HG02571 (cell line): ENCODE measurements at regions not wholly inside any gene's neighbourhood (a gene's known extent, or its start where the extent isn't known, plus 50 kb on each side); places are given as distances from the start of the nearest gene placed in this dataset.
"Not testable (repeated sequence)": the region's sequence is repeated elsewhere in the genome, so short reads cannot be mapped to it uniquely, and the experiment has no call there.

Experiments used
- ATAC-seq: cut with Tn5 transposase; IDR thresholded peaks from one replicate; pipeline ENCODE4 v1.9.1; 2021; ENCODE audit warnings: mild to moderate bottlenecking, moderate library complexity; ENCODE audit not compliant: unreplicated experiment

DNA sequence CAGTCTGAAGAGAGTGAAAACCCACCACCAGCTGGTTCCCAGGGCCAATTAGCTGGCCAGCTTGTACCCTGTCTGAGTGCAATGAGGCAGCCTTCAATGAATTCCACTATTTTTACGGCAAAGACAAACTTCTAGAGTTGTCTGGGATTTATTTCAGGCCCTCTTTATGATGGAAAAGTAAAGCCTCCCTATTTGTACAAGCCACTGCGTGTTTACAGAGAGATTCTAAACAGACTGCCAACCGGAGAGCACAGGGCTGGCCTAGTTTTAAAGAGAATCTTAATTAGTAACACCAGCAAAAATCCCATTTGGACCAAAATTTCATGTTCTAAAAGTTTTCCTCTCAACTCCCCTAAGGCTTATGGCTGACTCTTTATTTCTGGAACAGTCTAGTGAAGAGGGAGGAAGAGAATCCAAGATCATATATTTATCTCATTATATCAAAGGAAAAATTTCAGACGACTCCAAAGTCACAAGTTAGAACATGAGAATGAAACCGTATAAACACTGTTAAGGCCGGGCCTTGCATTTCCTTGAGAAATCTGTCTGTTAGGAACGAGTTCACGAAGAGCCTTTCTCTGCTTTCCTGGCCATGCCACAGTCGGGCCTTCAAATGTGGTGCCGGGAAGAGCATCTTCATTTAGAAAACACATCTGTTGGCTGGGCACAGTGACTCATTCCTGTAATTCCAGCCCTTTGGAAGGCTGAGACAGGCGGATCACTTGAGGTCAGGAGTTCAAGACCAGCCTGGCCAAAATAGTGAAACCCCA lies 724.6 kb upstream of the NRP1 start:
- no peak for ATAC-seq

DNA sequence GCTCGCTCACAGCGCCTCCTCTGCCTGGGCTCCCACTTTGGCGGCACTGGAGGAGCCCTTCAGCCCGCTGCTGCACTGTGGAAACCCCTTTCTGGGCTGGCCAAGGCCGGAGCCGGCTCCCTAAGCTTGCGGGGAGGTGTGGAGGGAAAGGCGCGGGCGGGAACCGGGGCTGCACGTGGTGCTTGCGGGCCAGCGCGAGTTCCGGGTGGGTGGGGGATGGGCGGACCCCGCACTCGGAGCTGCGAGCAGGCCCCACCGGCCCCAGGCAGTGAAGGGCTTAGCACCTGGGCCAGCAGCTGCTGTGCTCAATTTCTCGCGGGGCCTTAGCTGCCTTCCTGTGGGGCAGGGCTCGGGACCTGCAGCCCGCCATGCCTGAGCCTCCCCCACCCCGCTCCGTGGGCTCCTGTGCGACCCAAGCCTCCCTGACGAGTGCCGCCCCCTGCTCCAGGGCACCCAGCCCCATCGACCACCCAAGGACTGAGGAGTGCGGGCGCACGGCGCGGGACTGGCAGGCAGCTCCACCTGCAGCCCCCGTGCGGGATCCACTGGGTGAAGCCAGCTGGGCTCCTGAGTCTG lies 721.0 kb upstream of the NRP1 start:
- not testable (repeated sequence) for ATAC-seq

DNA sequence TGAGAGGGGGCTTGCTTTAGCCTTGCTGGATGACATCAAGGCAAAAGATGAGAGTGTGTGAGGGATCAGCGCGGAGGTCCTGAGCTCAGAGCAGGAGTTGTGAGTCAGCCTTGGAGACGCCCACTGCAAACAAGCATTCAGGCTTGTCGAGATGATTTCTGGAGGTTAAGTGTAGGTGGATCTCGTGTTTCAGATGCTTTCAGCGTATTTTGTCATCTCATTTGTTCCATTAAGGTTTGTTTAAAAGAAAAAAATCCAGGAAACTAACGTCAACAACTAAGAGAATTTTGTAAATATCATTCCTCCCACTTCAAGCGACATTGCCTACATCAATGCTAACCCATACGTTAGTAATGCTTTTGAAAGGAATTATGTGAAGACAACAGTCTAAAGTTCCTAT lies 715.4 kb upstream of the NRP1 start:
- ATAC-seq: no peak

DNA sequence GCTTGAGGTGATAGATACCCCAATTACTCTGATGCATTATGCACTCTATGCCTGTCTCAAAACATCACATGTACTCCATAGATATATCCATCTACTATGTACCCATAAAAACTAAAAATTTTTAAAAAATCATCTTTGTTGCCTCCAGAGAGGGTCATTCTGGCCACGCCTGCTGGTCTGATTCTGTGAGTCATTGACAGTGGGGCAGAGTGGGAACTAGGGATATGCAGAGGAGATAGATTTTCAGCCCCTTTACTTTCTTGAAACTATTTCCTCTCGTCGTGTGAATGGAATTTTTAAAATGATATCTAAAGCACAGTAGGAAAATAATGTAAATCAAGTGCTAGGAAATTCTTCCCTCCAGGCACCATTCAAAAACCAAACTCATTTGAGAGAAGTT lies 715.0 kb upstream of the NRP1 start:
- no peak for ATAC-seq

DNA sequence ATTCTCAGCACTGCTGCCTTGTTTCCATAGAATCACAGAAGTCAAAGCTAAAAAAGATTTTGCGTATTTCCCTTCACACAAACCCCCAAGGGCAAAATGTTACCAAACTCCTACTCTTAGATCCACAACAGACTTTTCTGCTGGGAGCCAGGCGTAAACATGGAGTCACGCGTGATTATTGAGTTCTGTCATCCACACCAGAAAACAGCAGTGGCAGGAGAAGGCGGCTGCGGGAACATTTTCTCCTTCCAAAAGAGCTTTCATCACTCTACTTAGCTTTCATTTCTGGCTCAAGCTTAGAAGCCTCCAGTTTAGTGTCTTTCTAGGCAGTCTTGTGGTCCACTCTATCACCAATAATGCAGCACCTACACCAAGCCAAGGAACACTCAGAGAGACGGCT lies 712.9 kb upstream of the NRP1 start:
- no peak for ATAC-seq

DNA sequence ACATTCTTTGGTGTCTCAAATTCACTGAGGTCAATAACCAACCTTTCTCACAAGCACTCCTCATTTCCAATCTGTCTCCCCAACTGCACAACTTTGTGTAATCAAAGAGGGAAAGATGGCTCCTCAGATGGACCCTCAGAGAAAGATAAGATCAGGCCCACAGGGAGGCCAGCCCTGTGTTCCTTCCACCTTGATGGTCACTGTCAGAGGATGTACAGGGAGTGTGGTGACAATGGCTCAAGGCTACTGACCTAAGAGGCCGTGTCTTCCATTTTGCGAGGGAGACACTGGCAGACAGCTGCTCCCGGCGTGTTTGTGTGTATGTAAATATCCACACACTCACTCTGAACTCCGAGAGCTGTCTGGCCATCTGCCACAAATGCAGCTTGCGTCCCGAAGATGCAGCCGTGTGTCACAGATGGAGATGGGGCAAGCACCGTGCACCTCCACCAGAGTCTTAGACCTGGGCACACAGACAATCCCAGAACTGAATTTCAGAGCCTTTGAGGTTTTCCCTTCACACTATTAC lies 712.1 kb upstream of the NRP1 start:
- ATAC-seq: no peak

DNA sequence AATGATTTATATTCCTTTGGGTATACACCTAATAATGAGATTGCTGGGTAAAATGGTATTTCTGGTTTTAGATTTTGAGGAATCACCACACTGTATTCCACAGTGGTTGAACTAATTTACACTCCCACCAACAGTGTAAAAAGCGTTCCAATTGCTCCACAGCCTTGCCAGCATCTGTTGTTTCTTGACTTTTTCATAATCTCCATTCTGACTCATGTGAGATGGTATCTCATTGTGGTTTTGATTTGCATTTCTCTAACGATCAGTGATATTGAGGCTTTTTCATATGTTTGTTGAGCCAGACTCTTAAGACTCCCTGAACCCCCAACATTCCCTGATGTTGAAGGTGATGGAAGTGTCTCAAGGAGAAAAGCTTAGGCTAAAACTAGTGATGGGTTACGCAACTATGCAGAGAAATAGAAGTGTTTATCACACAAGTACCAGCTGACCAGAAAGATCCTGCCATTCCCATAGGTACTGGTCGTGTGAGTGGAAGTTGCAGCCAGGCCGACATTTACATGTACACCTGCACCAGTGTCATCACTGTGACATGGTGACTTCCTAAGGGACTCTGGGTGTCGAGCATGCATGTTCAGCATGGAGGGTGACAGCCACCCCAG lies 711.2 kb upstream of the NRP1 start:
- ATAC-seq: no peak

DNA sequence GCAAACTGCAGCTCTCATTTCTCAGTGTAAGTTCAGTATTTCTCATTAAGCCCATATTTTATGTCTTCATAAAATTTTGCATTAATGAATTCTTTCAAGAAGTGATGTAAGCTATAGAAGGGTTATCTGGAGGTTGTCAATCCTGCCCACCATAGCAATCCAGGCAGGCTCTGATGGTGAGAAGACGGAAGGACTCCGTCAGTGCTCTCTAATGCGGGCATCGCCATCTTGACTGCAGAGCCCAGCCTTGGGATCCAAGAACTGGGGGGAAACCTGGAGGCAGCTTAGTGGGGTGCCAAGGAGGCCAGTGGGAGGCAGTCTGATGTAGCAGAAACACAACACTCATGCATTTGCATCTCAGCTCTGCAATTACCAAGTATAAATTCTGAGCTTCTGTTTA lies 707.4 kb upstream of the NRP1 start:
- no peak for ATAC-seq

DNA sequence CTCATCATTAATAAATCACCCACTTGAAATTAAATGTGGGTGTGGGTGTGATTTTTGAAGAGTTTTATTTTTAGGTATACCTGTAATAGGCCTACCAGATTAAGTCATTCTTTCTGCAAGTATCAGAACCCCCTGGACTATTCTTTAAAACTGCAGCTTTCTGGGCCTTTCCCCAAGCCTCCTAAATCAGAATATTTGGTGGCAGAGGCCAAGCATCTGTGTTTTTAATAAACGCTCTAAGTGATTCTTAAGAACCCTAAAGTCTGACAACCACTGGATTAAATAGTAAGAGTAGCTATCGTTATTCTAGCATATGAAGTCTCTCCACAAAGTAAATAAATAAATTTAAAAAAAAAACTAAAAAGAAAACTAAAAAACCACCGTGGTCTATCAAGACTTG lies 703.0 kb upstream of the NRP1 start:
- ATAC-seq: no peak

DNA sequence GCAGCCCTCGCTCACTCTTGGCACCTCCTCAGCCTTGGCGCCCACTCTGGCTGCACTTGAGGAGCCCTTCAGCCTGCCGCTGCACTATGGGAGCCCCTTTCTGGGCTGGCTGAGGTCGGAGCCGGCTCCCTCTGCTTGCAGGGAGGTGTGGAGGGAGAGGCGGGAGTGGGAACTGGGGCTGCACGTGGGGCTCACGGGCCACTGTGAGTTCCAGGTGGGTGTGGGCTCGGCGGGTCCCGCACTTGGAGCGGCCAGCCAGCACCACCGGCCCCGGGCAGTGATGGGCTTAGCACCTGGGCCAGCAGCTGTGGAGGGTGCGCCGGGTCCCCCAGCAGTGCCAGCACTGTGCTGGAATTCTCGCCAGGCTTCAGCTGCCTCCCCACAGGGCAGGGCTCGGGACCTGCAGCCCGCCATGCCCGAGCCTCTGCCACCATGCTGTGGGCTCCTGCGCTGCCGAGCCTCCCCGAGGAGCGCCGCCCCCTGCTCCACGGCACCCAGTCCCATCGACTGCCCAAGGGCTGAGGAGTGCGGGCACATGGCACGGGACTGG lies 700.8 kb upstream of the NRP1 start:
- ATAC-seq: not testable (repeated sequence)

DNA sequence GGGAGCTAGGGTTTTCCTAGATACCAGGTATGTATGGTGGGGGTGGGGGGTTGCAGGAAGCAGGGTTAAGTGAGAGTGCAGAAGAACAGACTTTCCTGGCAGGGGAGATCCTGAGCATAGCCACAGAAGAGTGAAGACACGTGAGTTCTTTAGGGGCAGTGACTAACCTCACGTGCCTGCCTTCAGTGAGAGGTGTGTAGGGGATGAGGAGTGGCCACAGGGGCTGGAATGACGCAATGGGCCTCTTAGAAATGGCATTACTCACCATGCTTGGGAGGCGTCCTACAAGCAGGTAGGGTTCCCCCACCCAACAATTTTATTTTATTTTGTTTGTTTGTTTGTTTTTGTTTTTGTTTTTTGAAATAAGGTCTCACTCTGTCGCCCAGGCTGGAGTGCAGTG lies 698.6 kb upstream of the NRP1 start:
- no peak for ATAC-seq

DNA sequence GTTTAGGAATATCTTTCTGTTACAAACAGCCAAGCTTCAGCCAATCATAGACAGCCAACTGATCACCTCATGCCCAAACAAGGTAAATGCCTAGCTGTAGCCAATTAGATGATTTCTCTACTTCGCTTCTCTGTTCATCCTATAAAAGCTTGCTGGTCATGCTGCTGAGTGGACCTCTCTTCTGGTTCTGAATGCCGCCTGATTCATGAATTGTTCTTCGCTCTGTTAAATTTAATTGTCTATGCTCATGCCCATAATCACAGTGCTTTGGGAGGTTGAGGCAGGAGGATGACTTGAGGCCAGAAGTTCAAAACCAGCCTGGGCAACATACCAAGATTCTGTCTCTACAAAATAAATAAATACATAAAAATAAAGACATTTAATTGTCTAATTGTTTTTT lies 698.1 kb upstream of the NRP1 start:
- no peak for ATAC-seq

DNA sequence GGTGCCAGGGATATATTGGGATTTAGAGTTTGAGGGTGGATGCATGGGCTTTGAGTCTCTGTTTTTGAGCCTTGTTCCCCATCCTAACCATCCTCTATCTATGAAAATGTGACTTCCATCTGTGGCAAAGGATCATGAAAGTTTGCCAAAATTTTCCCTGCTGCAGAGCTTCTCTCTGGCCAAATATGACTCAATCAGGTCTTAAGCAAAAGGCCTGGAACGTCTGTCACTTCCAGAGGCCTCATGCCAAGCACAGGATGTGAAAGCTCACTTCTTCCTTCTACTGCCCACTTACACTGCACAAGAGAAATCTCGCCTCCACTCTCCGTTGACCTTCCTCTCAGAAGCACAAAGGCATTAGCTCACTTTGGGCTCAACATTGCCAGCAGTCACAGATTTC lies 696.9 kb upstream of the NRP1 start:
- ATAC-seq: no peak

DNA sequence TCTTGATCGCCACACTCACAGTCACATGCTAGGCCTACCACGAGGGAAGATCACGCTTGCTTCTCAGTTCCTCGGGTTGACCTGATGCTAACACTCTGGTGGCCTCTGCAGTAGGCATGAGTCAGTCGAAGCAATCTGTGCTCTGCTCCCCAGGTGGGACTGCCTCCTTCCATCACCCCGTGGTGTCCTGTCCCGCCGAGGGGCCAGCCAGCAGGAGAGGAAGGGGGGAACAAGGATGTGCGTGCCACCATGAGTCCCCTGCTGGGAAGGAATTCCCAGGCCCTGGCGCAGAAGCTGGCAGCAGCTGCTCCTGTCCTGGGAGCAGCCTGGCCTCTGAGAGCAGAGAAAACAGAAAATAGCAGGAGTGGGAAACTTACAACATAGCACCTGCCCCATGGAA lies 695.0 kb upstream of the NRP1 start:
- no peak for ATAC-seq

DNA sequence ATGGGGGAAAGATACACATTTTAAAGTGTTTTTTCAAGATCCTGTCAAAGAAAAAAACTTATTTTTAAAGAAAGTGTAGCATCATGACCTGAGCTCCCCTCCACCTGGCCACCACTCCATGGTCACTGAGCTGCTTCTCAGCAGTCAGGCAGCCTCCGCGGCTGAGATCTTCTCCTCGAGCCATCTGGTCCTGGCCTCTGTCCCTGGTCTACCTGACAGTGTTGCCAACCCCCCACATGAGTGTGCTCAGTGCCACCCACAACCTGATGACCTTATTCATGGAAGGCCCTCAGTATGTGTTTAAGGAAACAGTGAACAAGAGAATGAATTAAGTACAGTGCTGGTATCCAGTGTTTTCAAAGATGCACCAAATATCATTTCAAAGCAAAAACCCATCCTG lies 694.5 kb upstream of the NRP1 start:
- ATAC-seq: no peak

DNA sequence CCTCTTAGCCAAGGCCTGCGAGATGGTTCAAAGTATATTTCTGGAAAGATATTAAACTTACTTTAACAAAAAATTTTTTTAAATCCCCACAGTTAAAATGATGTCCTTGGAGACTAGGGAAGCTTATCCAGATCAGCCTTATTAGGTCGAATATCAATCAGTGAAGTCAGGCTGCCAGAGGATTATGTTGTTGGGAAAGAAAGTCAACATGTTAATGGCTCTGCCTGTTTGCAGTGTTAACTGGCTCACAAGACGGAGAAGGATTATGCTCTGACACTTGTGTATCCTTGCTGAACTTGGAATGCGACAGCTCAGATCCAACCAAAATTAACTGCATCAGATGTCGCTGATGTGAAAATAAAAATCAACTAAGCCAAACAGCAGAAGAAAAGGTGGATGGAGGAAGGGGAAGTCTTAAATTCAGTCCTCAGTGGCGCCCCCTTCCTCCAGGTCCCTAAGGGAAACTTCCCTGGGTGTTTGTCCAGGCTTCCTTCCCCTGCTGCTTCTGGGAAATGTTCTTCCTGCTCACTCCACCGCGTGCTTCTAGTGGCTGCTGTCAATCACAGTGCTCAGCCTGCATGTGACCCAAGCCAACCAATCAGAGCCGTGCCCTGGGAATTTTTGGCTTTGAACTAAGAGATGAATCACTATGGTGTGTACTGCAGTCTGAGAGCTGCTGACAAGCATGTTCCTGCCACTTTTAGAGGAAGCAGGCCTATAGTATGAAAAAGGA lies 690.4 kb upstream of the NRP1 start:
- ATAC-seq: no peak

DNA sequence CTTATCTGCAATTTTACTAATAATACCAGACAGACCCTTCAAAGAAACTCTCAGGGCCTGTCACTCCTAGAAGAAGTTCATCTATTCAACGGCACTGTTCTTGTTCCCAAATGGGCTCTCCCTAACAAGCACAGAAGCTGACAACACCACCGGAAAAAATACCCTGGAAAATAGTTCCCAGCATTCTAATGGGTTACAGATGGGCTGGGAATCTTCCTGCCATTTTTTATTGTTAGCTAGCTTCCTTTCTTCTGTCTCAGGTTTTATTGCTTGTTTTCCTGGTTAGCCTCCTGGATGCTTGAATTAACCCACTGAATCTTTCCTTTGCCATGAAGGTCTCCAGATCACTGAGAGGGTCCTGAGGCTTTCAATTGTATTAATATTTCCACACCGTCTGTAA lies 689.8 kb upstream of the NRP1 start:
- no peak for ATAC-seq

DNA sequence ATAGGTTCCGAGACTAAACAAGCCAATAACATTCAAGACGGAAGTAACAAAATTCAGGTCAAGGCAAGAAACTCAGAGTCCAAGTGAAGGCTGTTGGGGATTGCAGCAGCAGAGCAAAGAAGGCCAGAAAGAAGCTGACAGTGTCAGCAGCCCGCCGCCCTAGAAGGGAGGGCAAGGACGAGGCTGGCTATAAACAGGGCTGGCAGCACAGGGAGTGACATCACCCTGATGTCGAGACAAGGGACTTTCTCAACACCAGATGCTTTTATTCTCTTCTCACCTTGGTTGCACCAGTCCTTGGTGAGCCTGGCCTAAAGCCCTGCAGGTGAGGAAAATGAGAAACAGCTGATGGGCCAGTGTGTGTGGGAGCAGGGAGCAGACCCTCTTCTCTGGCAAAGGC lies 687.7 kb upstream of the NRP1 start:
- no peak for ATAC-seq

DNA sequence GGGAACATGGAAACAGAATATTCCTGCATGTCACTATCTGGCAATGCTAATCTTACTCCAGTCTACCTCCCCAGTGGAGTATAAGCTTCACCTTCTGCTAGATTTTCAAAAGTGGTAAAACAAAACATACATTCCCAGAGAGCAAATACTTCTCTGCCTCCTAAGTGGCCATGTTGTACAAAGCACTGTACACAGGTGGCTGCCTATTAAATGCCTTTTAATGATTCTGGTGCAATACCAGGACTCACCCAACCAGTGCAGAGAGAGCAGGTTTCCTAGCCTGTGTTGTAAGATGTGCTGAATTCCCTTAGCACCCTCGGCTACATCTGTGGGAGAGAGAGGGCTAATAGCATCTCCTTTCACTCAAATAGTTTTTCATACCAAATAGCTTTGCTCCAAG lies 684.3 kb upstream of the NRP1 start:
- ATAC-seq: no peak

DNA sequence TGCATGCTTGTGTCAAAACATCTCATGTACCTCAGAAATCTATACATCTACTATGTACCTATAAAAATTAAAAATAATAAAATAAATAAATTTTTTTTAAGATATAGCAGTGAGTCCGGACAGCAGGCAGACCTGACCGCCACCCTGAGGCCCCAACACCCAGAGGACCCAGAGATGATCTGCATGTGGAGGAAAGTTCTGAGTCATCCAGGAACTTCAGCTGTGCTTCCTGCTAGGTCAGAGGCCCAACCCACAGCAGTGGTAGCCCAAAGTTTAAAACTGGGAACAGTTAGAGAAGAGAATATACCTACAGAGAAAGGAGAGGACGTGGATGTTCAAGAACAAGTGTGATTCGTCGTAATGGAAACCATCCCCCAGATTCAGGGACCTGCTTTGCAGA lies 683.7 kb upstream of the NRP1 start:
- no peak for ATAC-seq

DNA sequence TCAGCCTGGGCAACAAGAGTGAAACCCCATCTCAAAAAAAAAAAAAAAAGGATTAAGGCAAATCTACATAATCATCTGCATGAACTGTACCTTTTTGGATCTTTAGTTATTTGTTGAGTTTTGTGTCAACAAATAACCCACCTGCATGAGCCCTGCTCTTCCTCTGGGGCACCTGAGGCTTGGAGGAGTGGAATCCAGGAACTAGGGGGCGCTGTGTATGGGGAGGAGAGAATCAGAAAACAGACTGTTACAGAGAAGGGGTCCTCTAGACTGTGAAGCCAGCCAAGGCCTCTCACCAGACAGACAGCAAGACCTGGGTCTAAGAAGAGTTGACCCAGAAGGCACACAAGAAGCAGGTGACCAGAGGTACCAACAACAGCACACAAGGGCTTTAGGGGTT lies 682.8 kb upstream of the NRP1 start:
- no peak for ATAC-seq
